HK-2 (cell line): ENCODE measurements at regions not wholly inside any gene's neighbourhood (a gene's known extent, or its start where the extent isn't known, plus 50 kb on each side); places are given as distances from the start of the nearest gene placed in this dataset.
"Not testable (repeated sequence)": the region's sequence is repeated elsewhere in the genome, so short reads cannot be mapped to it uniquely, and the experiment has no call there.

ENCODE experiments used
- DNase-seq: peaks from one replicate; pipeline ENCODE4 v3.0.0-alpha.2; 2018; ENCODE audit not compliant: unreplicated experiment

DNA sequence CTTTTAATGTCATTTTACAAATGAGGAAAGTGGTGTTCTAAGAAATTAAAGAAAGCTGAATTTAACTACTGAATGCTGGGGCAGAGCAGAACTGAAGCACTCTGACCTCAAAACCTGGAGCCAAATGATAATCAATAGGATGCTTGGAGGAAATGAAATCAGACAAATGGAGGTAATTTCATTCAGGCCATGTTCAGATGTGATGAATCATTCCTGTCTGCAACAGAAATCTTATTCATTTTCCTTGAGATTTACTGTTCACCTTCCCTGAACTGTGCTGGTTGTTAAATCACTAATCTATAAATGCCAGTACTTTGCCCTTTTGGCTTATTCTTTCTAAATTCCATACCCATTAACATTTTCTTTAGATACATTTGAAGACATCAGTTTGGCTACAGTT lies 85.6 kb upstream of the SNX7 start:
- no peak for DNase-seq

DNA sequence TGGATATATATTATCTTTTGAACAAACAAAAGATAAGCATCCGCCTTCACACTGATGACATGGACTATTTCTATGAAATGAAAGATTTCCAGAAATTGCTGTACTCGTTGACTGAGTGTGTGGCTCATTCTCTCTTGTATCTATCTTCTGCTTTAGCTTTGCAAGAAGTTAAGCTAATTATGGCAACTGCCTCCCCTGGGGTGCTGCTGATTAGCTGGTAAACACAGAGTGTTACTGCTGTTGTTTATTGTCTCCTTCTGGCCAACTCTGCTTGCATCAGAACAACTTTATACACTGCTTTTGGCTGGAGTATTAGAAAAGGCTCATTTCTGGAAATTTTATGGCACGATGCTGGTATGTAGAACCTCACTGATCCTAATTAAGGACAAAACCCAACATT lies 95.6 kb upstream of the SNX7 start:
- no peak for DNase-seq

DNA sequence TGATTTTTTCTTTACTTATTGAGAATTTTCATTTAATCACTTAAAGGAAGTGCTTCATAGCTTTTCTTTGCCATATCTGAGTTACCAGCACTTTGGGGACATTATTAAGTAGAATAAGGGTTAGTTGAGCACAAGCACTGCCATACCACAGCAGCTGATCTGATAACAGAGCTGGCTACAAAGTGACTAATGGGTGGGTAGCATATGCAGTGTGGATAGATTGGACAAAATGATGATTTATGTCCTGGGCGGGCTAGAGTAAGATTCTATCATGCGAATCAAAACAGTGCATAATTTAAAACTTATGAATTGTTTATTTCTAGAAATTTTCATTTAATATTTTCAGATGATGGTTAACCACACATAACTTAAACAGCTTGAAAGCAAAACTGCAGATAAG lies 102.2 kb upstream of the SNX7 start:
- no peak for DNase-seq

- DNase-seq = no peak
Observed at GRCh38 chr1:98557895-98558294, 103.6 kb upstream of the SNX7 start.

DNA sequence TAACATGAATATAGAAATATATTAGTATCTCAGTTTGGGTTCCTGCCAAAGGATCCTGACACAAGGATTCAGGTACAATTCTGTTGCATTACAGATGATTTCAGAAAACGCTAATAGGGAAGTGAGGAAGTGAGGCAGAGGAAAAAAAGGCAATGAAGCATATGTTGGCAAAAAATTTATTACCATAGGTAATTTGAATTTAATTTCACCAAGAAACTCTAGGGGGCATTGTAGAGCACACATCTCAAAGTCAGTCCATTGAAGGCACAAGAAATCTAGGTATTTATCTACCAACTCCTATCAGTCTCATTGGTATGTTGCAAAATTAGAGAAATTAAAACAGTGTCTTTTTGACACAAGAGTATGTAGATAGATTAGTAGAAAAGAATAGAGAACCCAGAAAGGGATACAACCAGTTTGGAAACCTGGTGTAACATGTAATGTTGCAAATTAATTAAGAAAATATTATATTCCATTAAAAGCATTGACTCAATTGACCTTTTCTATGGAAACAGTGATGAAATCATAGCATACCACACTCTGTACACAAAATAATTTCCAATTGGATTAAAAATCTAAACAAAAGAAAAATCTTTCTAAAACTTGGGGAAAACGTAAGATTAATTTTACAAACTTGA lies 104.9 kb upstream of the SNX7 start:
- no peak for DNase-seq

- no peak for DNase-seq
Observed at GRCh38 chr1:98555814-98556213, 105.7 kb upstream of the SNX7 start.

GRCh38 chr1:98552576-98553074 lies 108.9 kb upstream of the SNX7 start:
- DNase-seq = not testable (repeated sequence)

GRCh38 chr1:98550076-98550475 lies 111.4 kb upstream of the SNX7 start:
- DNase-seq = no peak

GRCh38 chr1:98546319-98546718 lies 115.2 kb upstream of the SNX7 start:
- no peak for DNase-seq

- DNase-seq = no peak
Observed at GRCh38 chr1:98538106-98538505, 123.4 kb upstream of the SNX7 start.

DNA sequence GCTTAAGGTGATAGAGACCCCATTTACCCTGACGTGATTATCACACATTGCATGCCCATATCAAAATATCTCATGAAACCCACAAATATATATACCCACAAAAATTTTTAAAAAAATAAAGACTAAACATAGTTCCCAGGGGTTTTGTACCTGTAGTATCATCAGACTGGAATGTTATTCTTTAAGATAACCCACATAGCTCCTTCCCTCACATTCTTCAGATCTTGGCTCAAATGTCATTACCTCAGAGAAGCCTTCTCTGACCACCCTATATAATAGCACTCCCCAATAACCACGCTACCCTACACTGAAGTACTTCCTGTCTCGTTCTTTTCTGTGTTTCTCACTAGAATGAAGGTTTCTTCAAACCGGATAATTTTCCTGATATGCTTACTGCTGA lies 138.3 kb upstream of the SNX7 start:
- no peak for DNase-seq

GRCh38 chr1:98516306-98516705 lies 145.2 kb upstream of the SNX7 start:
- no peak for DNase-seq

- DNase-seq = no peak
Observed at GRCh38 chr1:98515744-98516143, 145.8 kb upstream of the SNX7 start.

GRCh38 chr1:98512216-98512615 lies 149.3 kb upstream of the SNX7 start:
- not testable (repeated sequence) for DNase-seq

- DNase-seq = no peak
Observed at GRCh38 chr1:98503771-98504170, 157.8 kb upstream of the SNX7 start.

DNA sequence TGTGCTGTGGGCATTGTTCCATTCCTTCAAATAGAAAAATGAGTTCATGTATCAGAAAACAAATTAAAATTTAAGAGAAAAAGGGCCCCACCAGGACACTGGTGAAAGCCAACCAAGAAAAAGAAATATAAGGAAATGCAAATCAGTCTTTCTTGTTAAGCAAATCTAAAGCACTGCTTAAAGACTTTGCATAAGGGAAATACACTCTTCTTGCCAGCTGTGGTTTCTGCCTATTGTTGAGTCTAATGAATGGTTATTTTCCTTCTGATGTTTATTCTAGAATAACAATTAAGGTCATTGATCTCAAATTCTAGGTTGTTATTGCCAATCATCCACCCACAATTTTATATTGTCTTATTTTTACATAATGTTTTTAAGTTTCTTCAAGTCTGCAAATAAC lies 158.6 kb upstream of the SNX7 start:
- no peak for DNase-seq

GRCh38 chr1:98500324-98500723 lies 161.2 kb upstream of the SNX7 start:
- DNase-seq = no peak

DNA sequence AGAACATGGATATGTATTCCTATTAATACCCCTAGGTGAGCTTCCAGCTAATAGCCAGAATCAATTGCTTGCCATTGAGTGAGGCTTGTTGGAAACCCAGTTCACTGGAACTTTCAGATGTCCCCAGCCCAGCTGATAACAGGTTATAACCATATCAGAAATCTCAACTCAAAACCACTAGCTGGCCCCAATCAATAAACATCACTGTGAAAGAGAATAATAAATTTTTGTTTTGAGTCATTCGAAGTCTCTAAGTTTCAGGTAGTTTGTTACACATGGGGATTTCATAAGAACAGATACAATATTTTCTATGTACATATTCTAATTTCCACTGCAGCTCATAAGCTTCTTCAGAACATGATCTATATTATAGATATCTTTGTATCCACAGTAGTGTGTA lies 162.9 kb upstream of the SNX7 start:
- DNase-seq = no peak

GRCh38 chr1:98497497-98497896 lies 164.0 kb upstream of the SNX7 start:
- DNase-seq = no peak

GRCh38 chr1:98496256-98496995 lies 165.1 kb upstream of the SNX7 start:
- no peak for DNase-seq

DNA sequence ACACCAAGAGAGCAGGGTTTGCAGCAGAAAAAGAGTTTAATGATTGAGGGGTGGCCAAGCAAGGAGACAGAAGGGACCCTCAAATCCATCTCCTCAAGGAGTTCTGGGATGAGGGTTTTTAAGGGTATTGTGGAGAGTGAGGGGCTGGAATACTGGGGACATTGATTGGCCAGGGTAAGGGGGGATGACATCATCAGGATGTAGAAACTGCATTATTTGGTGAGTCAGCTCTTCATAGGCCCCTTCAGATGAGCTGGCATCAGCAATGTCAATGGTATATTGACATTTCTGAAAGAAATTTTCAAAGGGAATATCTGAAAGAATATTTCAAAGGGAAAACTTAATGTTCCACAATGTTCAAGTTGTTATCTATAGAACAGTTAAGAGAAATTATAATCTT lies 168.1 kb upstream of the SNX7 start:
- no peak for DNase-seq

GRCh38 chr1:98490099-98490498 lies 171.4 kb upstream of the SNX7 start:
- no peak for DNase-seq

- DNase-seq = no peak
Observed at GRCh38 chr1:98487620-98488019, 173.9 kb upstream of the SNX7 start.

DNA sequence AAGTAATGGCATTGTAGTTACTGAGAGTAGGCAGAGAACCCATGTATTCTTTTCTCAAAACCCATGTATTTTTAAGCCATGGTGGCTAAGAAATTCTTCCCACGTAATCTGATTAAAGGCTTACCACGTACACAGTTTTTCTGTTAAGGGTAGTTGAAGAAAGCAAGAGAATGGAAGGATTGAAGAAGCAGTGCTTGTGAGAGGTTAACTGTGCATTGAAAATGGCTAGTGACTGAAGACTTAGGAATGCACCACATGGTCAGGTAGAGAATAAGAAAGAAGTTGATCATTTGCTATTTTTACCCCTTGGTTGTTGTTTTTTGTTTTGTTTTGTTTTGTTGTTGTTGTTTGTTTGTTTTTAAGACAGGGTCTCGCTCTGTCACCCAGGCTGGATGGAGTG lies 178.9 kb upstream of the SNX7 start:
- no peak for DNase-seq
